ENCODE measurements at regions not wholly inside any gene's neighbourhood (a gene's known extent, or its start where the extent isn't known, plus 50 kb on each side); places are given as distances from the start of the nearest gene placed in this dataset.

DNA sequence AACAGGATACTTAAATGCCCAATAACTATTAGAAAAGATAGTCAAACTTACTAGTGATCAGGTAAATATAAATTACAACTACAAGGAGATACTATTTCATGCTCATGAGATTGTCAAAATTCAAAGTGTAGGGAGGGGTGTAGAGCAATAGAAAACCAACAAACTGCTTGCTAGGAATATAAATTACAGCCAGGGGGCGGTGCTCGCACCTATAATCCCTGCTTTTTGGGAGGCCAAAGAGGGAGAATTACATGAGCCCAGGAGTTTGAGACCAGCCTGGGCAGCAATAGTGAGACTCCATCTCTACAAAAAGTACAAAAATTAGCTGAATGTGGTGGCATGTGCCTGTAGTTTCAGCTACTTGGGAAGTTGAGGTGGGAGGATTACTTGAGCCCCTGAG lies 556.5 kb upstream of the NR3C2 start:
- Histone ChIP-seq H3K9ac (ENCODE audit: control insufficient read depth, extremely low read depth, insufficient read depth, low read length) (no peak overlapping the region), H3K27ac (ENCODE audit: control insufficient read depth, insufficient read depth, low read length) (no peak overlapping the region), H3K4me1 (ENCODE audit: control insufficient read depth, extremely low read depth, insufficient read depth, low read length) (no peaks in the 10 kb centered on the region), H4K20me1 (ENCODE audit: control insufficient read depth, extremely low read depth, insufficient read depth, low read length) (no peaks in the 10 kb centered on the region), H3K79me2 (ENCODE audit: control insufficient read depth, insufficient read depth, low read length) (no peaks in the 10 kb centered on the region), H3K9me3 (ENCODE audit: control insufficient read depth, low read depth, low read length) (no peaks in the 10 kb centered on the region), H3K9me1 (ENCODE audit: control insufficient read depth, extremely low read depth, insufficient read depth, low read length) (no peaks in the 10 kb centered on the region), H3K36me3 (ENCODE audit: control insufficient read depth in 2 of 2, extremely low read depth in 1 of 2, insufficient read depth in 2 of 2, low read length in 2 of 2) (no peaks in the 10 kb centered on the region), H3K27me3 (ENCODE audit: control insufficient read depth, extremely low read depth, insufficient read depth, low read length) (no peaks in the 10 kb centered on the region), H2AFZ (ENCODE audit: control insufficient read depth, low read length) (no peak overlapping the region), H3K4me3 (ENCODE audit: control insufficient read depth in 2 of 3, extremely low read depth in 1 of 3, insufficient read depth in 2 of 3, low read depth in 1 of 3, low read length in 3 of 3) (no peak overlapping the region), H3K4me2 (ENCODE audit: control insufficient read depth, extremely low read depth, insufficient read depth, low read depth, low read length) (no peak overlapping the region)
- DNase-seq (ENCODE audit: low read depth, low spot score), result no peak
- dilution Hi-C loops (cut with MboI; ENCODE audit: extremely low pct_ligation_motif_present, low sequenced_read_pairs), result no loop called here
- no peak for FAIRE-seq
- no peak for TF ChIP-seq EZH2 (IDR thresholded peaks at IDR 0.05; ENCODE audit: low read length)
- TF ChIP-seq, protein P1, sequence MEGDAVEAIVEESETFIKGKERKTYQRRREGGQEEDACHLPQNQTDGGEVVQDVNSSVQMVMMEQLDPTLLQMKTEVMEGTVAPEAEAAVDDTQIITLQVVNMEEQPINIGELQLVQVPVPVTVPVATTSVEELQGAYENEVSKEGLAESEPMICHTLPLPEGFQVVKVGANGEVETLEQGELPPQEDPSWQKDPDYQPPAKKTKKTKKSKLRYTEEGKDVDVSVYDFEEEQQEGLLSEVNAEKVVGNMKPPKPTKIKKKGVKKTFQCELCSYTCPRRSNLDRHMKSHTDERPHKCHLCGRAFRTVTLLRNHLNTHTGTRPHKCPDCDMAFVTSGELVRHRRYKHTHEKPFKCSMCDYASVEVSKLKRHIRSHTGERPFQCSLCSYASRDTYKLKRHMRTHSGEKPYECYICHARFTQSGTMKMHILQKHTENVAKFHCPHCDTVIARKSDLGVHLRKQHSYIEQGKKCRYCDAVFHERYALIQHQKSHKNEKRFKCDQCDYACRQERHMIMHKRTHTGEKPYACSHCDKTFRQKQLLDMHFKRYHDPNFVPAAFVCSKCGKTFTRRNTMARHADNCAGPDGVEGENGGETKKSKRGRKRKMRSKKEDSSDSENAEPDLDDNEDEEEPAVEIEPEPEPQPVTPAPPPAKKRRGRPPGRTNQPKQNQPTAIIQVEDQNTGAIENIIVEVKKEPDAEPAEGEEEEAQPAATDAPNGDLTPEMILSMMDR (optimal IDR thresholded peaks at IDR 0.05 in 1 of 3, IDR thresholded peaks at IDR 0.05 in 1 of 3, conservative IDR thresholded peaks at IDR 0.05 in 1 of 3; ENCODE audit: extremely low read depth in 1 of 3, insufficient read depth in 2 of 3, low read length in 3 of 3), result peak; percentile 30 to 54 (median 35)

DNA sequence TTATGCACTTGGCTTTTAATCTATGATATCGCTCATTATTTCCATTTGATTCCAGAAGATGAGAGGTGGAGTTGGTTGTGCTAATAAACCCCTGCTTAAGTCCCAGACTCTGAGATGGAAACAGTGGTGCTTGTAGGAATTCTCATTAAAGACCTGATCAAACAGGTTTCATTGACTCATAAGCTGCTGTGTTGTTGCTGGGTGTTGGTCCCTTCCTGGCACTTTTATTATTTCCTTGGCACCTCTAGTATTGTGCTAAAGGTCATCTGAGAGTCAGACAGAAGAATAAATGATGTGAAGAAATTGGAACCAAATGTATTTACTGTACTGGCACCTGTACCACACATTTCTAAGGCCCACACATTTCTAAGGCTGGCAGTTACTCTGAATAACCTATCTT lies 544.7 kb upstream of the NR3C2 start:
- Histone ChIP-seq H3K4me1 (ENCODE audit: control insufficient read depth, extremely low read depth, insufficient read depth, low read length) (peaks cover 14% of the 10 kb centered on the region), H3K36me3 (ENCODE audit: control insufficient read depth in 2 of 2, extremely low read depth in 1 of 2, insufficient read depth in 2 of 2, low read length in 2 of 2) (no peaks in the 10 kb centered on the region), H3K27ac (ENCODE audit: control insufficient read depth, insufficient read depth, low read length) (no peak overlapping the region), H3K4me2 (ENCODE audit: control insufficient read depth, extremely low read depth, insufficient read depth, low read depth, low read length) (no peak overlapping the region), H2AFZ (ENCODE audit: control insufficient read depth, low read length) (no peak overlapping the region), H3K9me3 (ENCODE audit: control insufficient read depth, low read depth, low read length) (no peaks in the 10 kb centered on the region), H3K79me2 (ENCODE audit: control insufficient read depth, insufficient read depth, low read length) (no peaks in the 10 kb centered on the region), H3K4me3 (ENCODE audit: control insufficient read depth in 2 of 3, extremely low read depth in 1 of 3, insufficient read depth in 2 of 3, low read depth in 1 of 3, low read length in 3 of 3) (no peak overlapping the region), H3K9ac (ENCODE audit: control insufficient read depth, extremely low read depth, insufficient read depth, low read length) (no peak overlapping the region), H3K27me3 (ENCODE audit: control insufficient read depth, extremely low read depth, insufficient read depth, low read length) (no peaks in the 10 kb centered on the region), H3K9me1 (ENCODE audit: control insufficient read depth, extremely low read depth, insufficient read depth, low read length) (no peaks in the 10 kb centered on the region), H4K20me1 (ENCODE audit: control insufficient read depth, extremely low read depth, insufficient read depth, low read length) (no peaks in the 10 kb centered on the region)
- no peak for DNase-seq (ENCODE audit: low read depth, low spot score)
- peak; percentile 48 for FAIRE-seq
- dilution Hi-C loops (cut with MboI; ENCODE audit: extremely low pct_ligation_motif_present, low sequenced_read_pairs), result no loop called here
- no peak for TF ChIP-seq EZH2 (IDR thresholded peaks at IDR 0.05; ENCODE audit: low read length)

DNA sequence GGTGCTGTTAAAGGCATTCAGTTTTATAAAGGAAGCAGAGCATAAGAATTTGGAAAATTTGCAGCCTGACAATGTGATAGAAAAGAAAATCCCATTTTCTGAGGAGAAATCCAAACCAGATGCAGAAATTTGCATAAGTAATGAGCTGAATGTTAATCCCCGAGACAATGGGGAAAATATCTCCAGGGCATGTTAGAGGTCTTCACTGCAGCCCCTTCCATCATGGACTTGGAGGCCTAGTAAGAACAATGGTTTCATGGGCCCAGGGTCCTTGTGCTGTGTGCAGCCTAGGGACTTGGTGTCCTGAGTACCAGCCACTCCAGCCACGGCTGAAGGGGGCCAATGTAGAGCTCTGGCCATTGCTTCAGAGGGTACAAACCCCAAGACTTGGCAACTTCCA lies 542.7 kb upstream of the NR3C2 start:
- DNase-seq (ENCODE audit: low read depth, low spot score) (no peak), FAIRE-seq (no peak)
- Histone ChIP-seq H3K27me3 (ENCODE audit: control insufficient read depth, extremely low read depth, insufficient read depth, low read length) (no peaks in the 10 kb centered on the region), H3K4me1 (ENCODE audit: control insufficient read depth, extremely low read depth, insufficient read depth, low read length) (peaks cover 14% of the 10 kb centered on the region), H3K4me2 (ENCODE audit: control insufficient read depth, extremely low read depth, insufficient read depth, low read depth, low read length) (no peak overlapping the region), H3K36me3 (ENCODE audit: control insufficient read depth in 2 of 2, extremely low read depth in 1 of 2, insufficient read depth in 2 of 2, low read length in 2 of 2) (no peaks in the 10 kb centered on the region), H3K9me3 (ENCODE audit: control insufficient read depth, low read depth, low read length) (no peaks in the 10 kb centered on the region), H3K79me2 (ENCODE audit: control insufficient read depth, insufficient read depth, low read length) (no peaks in the 10 kb centered on the region), H3K27ac (ENCODE audit: control insufficient read depth, insufficient read depth, low read length) (no peak overlapping the region), H4K20me1 (ENCODE audit: control insufficient read depth, extremely low read depth, insufficient read depth, low read length) (no peaks in the 10 kb centered on the region), H2AFZ (ENCODE audit: control insufficient read depth, low read length) (no peak overlapping the region), H3K9me1 (ENCODE audit: control insufficient read depth, extremely low read depth, insufficient read depth, low read length) (no peaks in the 10 kb centered on the region), H3K9ac (ENCODE audit: control insufficient read depth, extremely low read depth, insufficient read depth, low read length) (no peak overlapping the region), H3K4me3 (ENCODE audit: control insufficient read depth in 2 of 3, extremely low read depth in 1 of 3, insufficient read depth in 2 of 3, low read depth in 1 of 3, low read length in 3 of 3) (no peak overlapping the region)
- dilution Hi-C loops (cut with MboI; ENCODE audit: extremely low pct_ligation_motif_present, low sequenced_read_pairs), result no loop called here
- TF ChIP-seq EZH2 (IDR thresholded peaks at IDR 0.05; ENCODE audit: low read length), result no peak
- TF ChIP-seq, protein P1 (optimal IDR thresholded peaks at IDR 0.05 in 1 of 3, IDR thresholded peaks at IDR 0.05 in 1 of 3, conservative IDR thresholded peaks at IDR 0.05 in 1 of 3; ENCODE audit: extremely low read depth in 1 of 3, insufficient read depth in 2 of 3, low read length in 3 of 3), result no peak
